ENCODE measurements at regions not wholly inside any gene's neighbourhood (a gene's known extent, or its start where the extent isn't known, plus 50 kb on each side); places are given as distances from the start of the nearest gene placed in this dataset.

- H3K27ac ChIP-seq (ENCODE audit: low read length), result no peak overlapping the region
- no peak overlapping the region for H3K9ac ChIP-seq (ENCODE audit: low read length)
- no peaks in the 10 kb centered on the region for H3K36me3 ChIP-seq (ENCODE audit: control insufficient read depth, low read depth, low read length)
- H3K27me3 ChIP-seq (ENCODE audit: control insufficient read depth, insufficient read depth, low read length), result no peaks in the 10 kb centered on the region
- H3K9me3 ChIP-seq (ENCODE audit: control insufficient read depth, low read depth, low read length), result no peaks in the 10 kb centered on the region
- peaks cover 3% of the 10 kb centered on the region for H3K4me1 ChIP-seq (ENCODE audit: control insufficient read depth, low read depth, low read length)
- no peak overlapping the region for H3K4me3 ChIP-seq (ENCODE audit: low read length)
These were observed 172.1 kb upstream of the PHYHIPL start for GRCh38 chr10:59004392-59004791.

DNA sequence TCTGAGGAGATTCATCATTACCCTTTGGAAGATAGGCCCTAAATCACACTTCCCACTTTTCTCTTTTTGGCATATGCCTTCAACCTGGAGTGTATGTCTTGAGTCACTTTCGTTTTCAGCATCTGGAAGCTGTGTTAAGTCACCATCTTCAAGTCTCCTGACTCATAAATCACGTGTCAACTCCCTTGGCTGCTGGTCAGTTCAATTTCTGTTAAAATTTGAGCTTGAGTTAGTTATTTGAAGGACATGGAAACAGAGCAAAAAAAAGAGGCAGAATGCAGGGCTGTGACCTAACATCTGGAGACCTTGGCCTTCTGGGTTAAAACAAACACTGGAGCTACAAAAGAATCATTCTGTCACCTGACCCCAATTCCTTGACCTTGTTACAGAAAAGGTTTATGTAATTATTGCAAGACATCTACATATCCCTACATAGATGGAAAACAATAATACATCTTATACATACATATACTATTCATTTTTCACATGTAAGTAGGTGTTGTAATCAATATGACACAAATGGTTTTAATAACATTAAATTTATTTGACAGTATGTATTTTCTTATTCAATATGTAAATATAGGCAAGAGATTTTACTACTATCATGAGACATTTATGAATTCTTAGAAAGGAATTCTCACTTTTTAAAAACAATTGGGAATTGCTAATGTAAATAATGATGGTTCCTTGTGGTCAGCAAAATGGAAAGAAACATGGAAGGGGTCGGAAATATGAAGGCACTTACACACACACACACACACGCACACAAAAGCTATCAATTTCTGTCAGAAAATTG lies 169.7 kb upstream of the PHYHIPL start:
- H3K9ac ChIP-seq (ENCODE audit: low read length), result no peak overlapping the region
- H3K27me3 ChIP-seq (ENCODE audit: control insufficient read depth, insufficient read depth, low read length), result no peaks in the 10 kb centered on the region
- no peaks in the 10 kb centered on the region for H3K9me3 ChIP-seq (ENCODE audit: control insufficient read depth, low read depth, low read length)
- peaks cover 3% of the 10 kb centered on the region for H3K4me1 ChIP-seq (ENCODE audit: control insufficient read depth, low read depth, low read length)
- no peak overlapping the region for H3K27ac ChIP-seq (ENCODE audit: low read length)
- H3K36me3 ChIP-seq (ENCODE audit: control insufficient read depth, low read depth, low read length), result no peaks in the 10 kb centered on the region
- H3K4me3 ChIP-seq (ENCODE audit: low read length), result no peak overlapping the region

DNA sequence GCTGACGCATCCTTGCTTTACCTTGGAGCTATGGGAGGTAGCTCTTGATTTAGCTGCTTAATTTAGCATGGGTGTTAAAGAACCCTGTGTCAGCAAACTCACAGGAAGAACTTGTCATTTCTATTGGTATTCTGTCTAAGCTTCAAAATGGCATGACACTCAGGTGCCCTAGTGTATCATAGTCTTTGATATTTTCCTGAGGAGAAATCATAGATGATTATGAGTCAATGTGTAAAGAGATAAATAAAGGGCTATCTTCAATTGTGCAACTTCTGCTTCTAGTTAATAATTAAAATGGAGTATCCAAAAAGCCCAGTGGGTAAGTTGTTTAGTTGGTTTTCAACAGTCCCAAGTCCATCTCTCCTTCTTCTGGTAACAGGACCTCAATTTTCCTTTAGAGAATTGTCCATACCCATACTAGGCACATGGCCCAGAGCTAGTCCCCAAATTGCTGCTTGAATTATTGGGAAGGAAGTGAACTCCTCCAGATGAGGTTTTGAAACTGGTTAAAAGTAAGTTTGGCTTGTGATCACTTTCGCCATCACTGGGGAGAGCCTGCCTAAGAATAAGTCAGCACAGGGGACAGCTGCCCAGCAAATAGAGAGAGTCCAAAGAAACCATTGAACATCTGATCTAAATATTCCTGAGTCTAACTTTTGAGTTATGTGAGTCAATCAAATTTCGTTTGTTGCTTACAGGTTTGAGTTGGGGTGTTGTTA lies 169.0 kb upstream of the PHYHIPL start:
- Histone ChIP-seq H3K27me3 (ENCODE audit: control insufficient read depth, insufficient read depth, low read length) (no peaks in the 10 kb centered on the region), H3K4me3 (ENCODE audit: low read length) (no peak overlapping the region), H3K9me3 (ENCODE audit: control insufficient read depth, low read depth, low read length) (no peaks in the 10 kb centered on the region), H3K4me1 (ENCODE audit: control insufficient read depth, low read depth, low read length) (peaks cover 3% of the 10 kb centered on the region), H3K9ac (ENCODE audit: low read length) (no peak overlapping the region), H3K36me3 (ENCODE audit: control insufficient read depth, low read depth, low read length) (no peaks in the 10 kb centered on the region), H3K27ac (ENCODE audit: low read length) (no peak overlapping the region)

- H3K4me1 ChIP-seq (ENCODE audit: control insufficient read depth, low read depth, low read length), result peaks cover 3% of the 10 kb centered on the region
These were observed 168.0 kb upstream of the PHYHIPL start for GRCh38 chr10:59008452-59008851.

DNA sequence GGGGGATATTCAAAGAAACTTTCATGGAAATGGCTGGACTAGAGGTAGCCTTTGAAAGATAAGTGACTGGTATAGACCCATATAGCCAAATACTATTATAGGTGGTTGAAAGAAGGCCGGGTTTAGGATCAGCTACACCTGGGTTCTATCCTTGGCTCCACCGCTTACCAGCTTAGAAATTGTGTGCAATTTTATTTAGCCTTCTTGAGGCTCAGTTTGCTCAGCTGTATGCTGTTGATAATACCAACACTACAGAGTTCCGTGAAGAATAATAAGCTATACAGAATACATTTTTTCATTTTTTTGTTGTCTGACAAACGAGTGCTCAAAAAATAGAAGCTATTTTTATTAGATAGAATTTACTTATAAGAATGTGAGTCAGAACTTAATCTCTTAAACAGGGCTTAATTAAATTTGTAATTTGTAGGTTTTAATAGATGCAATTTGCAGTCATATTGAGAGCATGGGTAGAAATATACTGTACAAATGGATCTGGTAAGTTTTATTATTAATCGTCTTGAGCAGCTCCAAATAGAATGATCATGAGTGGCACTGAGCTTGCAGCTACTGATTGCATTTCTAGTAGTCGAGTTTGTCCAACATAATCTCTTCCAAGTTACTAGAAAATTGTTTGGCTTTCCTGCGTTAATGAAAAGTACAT lies 164.3 kb upstream of the PHYHIPL start:
- Histone ChIP-seq H3K27me3 (ENCODE audit: control insufficient read depth, insufficient read depth, low read length) (no peaks in the 10 kb centered on the region), H3K4me3 (ENCODE audit: low read length) (no peak overlapping the region), H3K36me3 (ENCODE audit: control insufficient read depth, low read depth, low read length) (no peaks in the 10 kb centered on the region), H3K27ac (ENCODE audit: low read length) (no peak overlapping the region), H3K4me1 (ENCODE audit: control insufficient read depth, low read depth, low read length) (peaks cover 3% of the 10 kb centered on the region), H3K9ac (ENCODE audit: low read length) (no peak overlapping the region), H3K9me3 (ENCODE audit: control insufficient read depth, low read depth, low read length) (no peaks in the 10 kb centered on the region)

More at GRCh38 chr10:59008452-59008851, 168.0 kb upstream of the PHYHIPL start:
- Histone ChIP-seq H3K4me3 (ENCODE audit: low read length) (no peak overlapping the region), H3K9me3 (ENCODE audit: control insufficient read depth, low read depth, low read length) (no peaks in the 10 kb centered on the region), H3K27me3 (ENCODE audit: control insufficient read depth, insufficient read depth, low read length) (no peaks in the 10 kb centered on the region), H3K9ac (ENCODE audit: low read length) (no peak overlapping the region), H3K36me3 (ENCODE audit: control insufficient read depth, low read depth, low read length) (no peaks in the 10 kb centered on the region), H3K27ac (ENCODE audit: low read length) (no peak overlapping the region)

GRCh38 chr10:59012839-59013238 lies 163.6 kb upstream of the PHYHIPL start:
- no peaks in the 10 kb centered on the region for H3K9me3 ChIP-seq (ENCODE audit: control insufficient read depth, low read depth, low read length)

GRCh38 chr10:59016043-59016442 lies 160.4 kb upstream of the PHYHIPL start:
- Histone ChIP-seq H3K9ac (ENCODE audit: low read length) (no peak overlapping the region), H3K27me3 (ENCODE audit: control insufficient read depth, insufficient read depth, low read length) (no peaks in the 10 kb centered on the region), H3K27ac (ENCODE audit: low read length) (no peak overlapping the region), H3K4me3 (ENCODE audit: low read length) (no peak overlapping the region), H3K4me1 (ENCODE audit: control insufficient read depth, low read depth, low read length) (no peaks in the 10 kb centered on the region), H3K9me3 (ENCODE audit: control insufficient read depth, low read depth, low read length) (no peaks in the 10 kb centered on the region), H3K36me3 (ENCODE audit: control insufficient read depth, low read depth, low read length) (no peaks in the 10 kb centered on the region)

More at GRCh38 chr10:59012839-59013238, 163.6 kb upstream of the PHYHIPL start:
- no peak overlapping the region for H3K4me3 ChIP-seq (ENCODE audit: low read length)
- peaks cover 3% of the 10 kb centered on the region for H3K4me1 ChIP-seq (ENCODE audit: control insufficient read depth, low read depth, low read length)
- no peak overlapping the region for H3K27ac ChIP-seq (ENCODE audit: low read length)
- H3K36me3 ChIP-seq (ENCODE audit: control insufficient read depth, low read depth, low read length), result no peaks in the 10 kb centered on the region
- H3K9ac ChIP-seq (ENCODE audit: low read length), result no peak overlapping the region
- no peaks in the 10 kb centered on the region for H3K27me3 ChIP-seq (ENCODE audit: control insufficient read depth, insufficient read depth, low read length)

GRCh38 chr10:59018977-59019376 lies 157.5 kb upstream of the PHYHIPL start:
- Histone ChIP-seq H3K4me3 (ENCODE audit: low read length) (no peak overlapping the region), H3K9me3 (ENCODE audit: control insufficient read depth, low read depth, low read length) (no peaks in the 10 kb centered on the region), H3K9ac (ENCODE audit: low read length) (no peak overlapping the region), H3K27ac (ENCODE audit: low read length) (no peak overlapping the region), H3K27me3 (ENCODE audit: control insufficient read depth, insufficient read depth, low read length) (no peaks in the 10 kb centered on the region), H3K4me1 (ENCODE audit: control insufficient read depth, low read depth, low read length) (no peaks in the 10 kb centered on the region), H3K36me3 (ENCODE audit: control insufficient read depth, low read depth, low read length) (no peaks in the 10 kb centered on the region)

DNA sequence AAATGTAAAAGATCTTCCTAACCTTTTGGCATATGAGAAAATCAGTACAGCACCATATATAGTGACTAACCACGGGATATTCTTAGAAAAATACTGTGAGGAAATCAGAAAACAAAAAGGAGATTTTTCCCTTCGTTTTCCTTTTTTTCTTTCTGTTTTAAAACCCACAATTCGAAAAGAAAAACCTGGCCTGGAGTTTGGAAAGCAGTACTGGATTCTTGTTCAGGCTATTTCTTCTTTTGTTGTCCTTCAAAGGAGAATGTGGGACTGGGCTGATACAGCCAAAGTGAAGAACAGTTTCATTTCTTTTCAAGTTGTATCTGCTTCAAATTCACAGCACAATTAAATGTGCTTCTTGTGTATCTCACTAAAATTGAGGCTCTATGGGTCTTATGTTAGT lies 156.8 kb upstream of the PHYHIPL start:
- no peak overlapping the region for H3K4me3 ChIP-seq (ENCODE audit: low read length)
- H3K27me3 ChIP-seq (ENCODE audit: control insufficient read depth, insufficient read depth, low read length), result no peaks in the 10 kb centered on the region
- no peak overlapping the region for H3K9ac ChIP-seq (ENCODE audit: low read length)
- no peaks in the 10 kb centered on the region for H3K9me3 ChIP-seq (ENCODE audit: control insufficient read depth, low read depth, low read length)
- no peaks in the 10 kb centered on the region for H3K4me1 ChIP-seq (ENCODE audit: control insufficient read depth, low read depth, low read length)
- no peaks in the 10 kb centered on the region for H3K36me3 ChIP-seq (ENCODE audit: control insufficient read depth, low read depth, low read length)
- H3K27ac ChIP-seq (ENCODE audit: low read length), result no peak overlapping the region

DNA sequence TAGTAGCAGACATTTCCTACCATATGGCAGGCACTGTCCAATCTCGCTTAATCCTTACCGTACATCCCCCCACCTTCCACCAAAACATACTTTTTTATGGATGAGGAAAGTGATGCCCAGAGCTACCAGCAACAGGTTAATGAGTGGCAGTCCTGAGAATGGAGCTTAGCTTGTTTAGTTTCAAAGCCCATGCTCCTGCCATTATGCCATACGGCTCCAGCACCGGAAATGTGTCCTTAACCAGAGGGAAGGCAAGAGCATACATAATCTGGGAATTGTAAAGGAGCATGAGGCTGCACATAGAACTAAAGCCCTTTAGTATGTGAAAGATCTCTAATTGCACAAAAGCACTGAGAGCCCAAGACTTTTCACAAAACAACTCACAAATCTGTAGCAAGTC lies 155.9 kb upstream of the PHYHIPL start:
- Histone ChIP-seq H3K27me3 (ENCODE audit: control insufficient read depth, insufficient read depth, low read length) (no peaks in the 10 kb centered on the region), H3K36me3 (ENCODE audit: control insufficient read depth, low read depth, low read length) (no peaks in the 10 kb centered on the region), H3K9ac (ENCODE audit: low read length) (no peak overlapping the region), H3K4me3 (ENCODE audit: low read length) (no peak overlapping the region), H3K4me1 (ENCODE audit: control insufficient read depth, low read depth, low read length) (no peaks in the 10 kb centered on the region), H3K27ac (ENCODE audit: low read length) (no peak overlapping the region), H3K9me3 (ENCODE audit: control insufficient read depth, low read depth, low read length) (no peaks in the 10 kb centered on the region)

DNA sequence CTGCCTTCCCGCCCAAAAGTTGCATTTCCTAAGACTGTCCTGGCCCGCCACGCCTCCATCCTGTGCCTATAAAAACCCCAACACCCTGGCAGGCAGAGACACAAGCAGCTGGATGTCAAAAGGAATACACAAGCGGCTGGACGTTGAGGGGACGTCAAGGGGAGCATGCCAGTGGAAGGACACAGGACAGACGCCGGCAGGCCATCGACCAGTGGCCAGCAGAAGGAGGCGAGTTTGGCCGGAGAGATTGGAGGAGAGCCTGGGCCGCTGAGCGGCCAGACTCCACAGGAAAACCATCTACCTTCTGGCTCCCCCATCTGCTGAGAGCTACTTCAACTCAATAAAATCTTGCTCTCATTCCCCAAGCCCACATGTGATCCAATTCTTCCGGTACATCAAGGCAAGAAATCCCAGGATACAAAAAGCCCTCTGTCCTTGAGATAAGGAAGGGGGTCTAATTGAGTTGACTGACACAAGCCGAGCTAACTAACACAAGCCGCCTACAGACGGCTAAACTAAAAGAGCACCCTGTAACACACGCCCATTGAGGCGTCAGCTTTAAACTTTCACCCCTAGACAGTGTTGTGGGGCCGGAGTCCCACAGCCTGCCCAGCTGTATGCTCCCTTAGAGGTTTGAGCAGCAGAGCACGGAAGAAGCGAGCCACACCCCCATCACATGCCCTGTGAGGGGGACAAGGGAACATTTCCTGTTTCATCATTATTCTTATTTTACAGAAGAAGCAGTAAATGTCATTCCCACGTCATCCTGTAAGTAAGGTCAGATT lies 150.3 kb upstream of the PHYHIPL start:
- no peak overlapping the region for H3K27ac ChIP-seq (ENCODE audit: low read length)
- no peaks in the 10 kb centered on the region for H3K4me1 ChIP-seq (ENCODE audit: control insufficient read depth, low read depth, low read length)
- no peaks in the 10 kb centered on the region for H3K27me3 ChIP-seq (ENCODE audit: control insufficient read depth, insufficient read depth, low read length)
- H3K9me3 ChIP-seq (ENCODE audit: control insufficient read depth, low read depth, low read length), result no peaks in the 10 kb centered on the region
- H3K36me3 ChIP-seq (ENCODE audit: control insufficient read depth, low read depth, low read length), result no peaks in the 10 kb centered on the region
- H3K4me3 ChIP-seq (ENCODE audit: low read length), result no peak overlapping the region
- no peak overlapping the region for H3K9ac ChIP-seq (ENCODE audit: low read length)
